Stimulated activated CD4-positive, alpha-beta T cell treated with anti-CD3 and anti-CD28 coated beads, Interleukin-15, amount 100 ng/mL, for 24 hours (primary cell): ENCODE measurements at regions not wholly inside any gene's neighbourhood (a gene's known extent, or its start where the extent isn't known, plus 50 kb on each side); places are given as distances from the start of the nearest gene placed in this dataset.
"Not testable (repeated sequence)": the region's sequence is repeated elsewhere in the genome, so short reads cannot be mapped to it uniquely, and the experiment has no call there.

ENCODE experiments used
- DNase-seq: peaks from one replicate; pipeline ENCODE4 v3.0.0-alpha.2; 2020

DNA sequence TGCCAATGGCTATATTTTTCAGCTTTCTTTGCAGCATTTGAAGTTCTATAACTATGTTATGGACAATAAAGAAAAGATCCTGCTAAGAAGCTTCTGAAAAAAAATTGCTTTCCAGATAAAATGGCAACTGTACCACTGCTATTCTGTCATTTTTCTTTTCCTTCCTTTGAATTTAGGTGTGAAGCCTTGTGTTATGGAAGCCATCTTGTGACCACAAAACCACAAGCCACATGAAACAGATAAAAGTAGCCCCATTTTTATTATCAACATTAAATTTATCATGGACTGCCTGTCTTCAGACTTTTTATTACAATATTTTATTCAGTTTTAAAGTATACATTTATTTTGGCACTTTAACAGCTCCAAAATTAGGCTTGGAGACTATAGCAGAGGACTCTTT lies 289.9 kb upstream of the ACTBL2 start:
- no peak for DNase-seq

DNA sequence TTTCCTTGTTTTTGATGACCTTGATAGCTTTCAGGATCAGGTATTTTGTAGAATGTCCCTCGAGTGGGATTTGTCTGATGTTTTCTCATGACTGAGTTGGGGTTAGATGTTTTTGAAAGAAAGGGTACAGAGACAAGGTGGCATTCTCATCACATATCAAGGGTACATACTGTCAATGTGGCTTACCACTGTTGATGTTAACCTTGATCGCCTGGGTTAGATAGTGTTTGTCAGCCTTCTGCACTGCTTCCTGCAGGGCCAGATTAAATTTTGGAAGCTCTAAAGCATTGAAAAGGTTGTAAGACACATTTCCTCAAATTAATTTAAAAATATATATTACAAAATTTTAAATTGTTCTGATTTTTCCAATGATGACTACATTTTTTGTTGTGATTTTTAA lies 287.4 kb upstream of the ACTBL2 start:
- DNase-seq, result no peak

DNA sequence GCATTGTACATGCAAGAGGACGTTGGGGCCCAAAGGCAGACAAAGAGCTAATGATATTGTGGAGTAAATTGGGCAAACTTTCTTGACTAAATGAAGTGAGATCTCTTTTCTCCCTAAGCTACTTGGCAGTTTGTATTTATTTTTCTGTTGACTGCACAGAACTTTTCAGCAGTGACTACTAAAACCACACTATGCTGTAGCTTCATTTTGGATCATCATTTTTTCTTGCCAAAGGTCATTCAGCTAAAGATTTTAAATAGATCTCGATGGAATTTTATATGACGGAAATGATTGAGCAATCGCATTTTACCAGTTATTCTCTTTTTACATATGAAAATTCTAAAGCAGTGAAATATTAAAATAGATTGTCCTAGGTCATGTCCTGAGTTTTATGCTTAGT lies 286.1 kb upstream of the ACTBL2 start:
- DNase-seq, result no peak

DNA sequence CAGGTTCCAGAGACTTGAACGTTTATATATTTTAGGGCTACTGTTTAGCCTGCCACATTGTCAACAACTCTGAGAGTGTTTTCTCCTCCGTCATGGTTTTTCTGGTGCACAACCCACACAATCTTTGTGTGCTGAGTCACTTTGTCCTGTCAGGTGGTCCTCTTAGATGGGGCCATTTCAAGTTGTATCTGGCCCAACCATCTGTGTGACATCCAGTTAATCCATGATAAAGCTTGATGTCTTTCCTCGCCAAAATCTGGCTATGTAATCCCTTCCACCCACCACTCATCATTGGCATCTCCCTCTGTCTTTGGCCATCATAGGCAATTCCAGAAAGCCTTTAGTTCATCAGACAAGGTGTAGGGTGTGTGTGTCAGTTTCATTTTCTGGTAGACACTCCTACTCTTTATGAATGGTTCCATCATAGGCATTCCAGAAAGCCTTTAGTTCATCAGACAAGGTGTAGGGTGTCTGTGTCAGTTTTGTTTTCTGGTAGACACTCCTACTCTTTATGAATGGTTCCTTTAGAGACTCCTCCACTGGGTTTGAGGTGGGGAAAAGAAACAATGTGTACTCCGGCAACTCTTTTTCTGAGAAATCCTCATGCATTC lies 282.0 kb upstream of the ACTBL2 start:
- DNase-seq, result no peak

DNA sequence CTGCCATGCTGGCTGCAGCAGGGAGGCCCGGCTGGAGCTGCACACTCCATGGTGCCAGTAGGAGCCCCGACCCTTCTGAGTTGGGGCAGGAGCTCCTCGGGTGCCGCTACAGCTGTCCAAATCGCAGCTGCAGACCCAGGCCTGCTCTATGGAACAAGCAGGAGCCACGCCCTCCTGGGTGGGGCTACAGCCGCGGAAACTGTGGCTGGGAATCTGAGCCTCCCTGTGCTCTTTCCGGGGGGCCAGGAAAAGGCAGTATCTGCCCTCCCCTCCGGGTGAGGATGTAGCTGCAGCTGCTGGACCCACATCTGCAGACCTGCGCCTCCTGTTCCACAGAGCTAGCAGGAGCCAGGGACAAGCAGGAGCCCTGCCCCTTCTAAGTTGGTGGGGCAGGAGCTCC lies 278.9 kb upstream of the ACTBL2 start:
- DNase-seq, result no peak

DNA sequence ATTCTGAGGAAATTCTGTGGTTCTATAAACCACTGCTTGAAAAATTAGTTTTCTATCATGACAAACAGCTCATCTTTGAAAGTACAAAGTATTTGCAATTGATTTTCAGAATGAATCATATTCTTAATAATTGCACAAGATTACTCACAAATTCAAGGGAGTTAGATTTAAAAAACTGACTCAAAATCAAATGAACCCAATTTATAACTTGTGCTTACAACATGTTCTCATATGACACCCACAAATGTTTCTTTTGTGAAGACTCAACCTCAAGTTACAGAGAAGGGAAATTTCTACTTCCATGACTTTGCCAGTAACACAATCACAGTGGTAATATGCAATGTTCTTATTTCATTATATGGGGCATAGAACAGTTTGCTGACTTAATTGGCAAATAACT lies 272.0 kb upstream of the ACTBL2 start:
- no peak for DNase-seq

DNA sequence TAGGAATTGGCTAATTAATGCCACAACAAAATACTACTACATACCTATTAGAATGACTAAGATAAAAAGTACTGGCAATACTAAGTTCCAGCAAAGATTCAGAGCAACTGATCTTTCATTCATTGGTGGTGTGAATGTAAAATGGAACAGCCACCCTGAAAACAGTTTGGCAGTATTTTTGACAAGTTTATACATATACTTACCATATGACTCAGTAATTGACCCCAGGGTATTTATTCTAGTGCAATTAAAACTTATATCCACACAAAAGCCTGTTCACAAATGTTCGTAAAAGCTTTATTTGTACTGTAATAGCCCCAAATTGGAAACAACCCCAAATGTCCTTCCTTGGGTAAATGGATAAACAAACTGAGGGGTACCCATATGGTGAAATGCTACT lies 270.8 kb upstream of the ACTBL2 start:
- DNase-seq, result no peak

DNA sequence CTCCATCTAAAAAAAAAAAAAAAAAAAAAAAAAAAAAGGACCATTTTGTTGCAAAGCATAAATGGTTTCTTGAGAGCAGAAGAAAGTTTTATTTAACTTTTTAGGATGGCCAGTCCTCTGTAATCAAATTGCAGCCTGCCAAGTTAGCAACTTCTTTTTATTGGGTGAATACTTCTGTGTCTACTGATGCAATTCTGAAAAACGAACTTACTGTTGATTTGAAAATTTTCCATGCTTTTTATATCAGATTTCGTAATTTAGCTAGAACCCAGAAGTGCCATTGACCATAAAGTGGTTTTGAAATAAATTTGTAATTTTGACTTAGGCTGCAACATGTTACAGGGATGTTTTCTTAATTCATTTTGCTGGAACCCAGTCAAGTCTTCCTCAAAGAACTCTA lies 269.1 kb upstream of the ACTBL2 start:
- DNase-seq, result no peak

DNA sequence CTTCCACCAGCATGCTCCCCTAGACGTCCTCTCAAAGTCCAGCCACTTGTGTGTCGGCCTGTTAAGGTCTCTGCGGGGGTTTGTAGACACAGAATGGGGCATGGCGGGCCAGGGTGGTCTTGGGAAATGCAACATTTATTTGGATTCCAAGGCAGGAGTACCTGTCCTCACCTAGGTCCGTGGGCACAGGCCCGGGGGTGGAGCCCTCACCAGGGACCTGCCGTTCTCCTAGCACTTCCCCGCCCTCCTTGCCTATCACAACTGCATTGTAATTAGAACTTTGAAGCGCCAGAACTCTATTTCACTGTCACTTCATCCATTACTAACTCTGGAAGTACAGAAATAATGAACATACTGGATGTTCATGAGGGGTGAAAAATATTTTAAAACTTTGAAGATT lies 268.3 kb upstream of the ACTBL2 start:
- no peak for DNase-seq

DNA sequence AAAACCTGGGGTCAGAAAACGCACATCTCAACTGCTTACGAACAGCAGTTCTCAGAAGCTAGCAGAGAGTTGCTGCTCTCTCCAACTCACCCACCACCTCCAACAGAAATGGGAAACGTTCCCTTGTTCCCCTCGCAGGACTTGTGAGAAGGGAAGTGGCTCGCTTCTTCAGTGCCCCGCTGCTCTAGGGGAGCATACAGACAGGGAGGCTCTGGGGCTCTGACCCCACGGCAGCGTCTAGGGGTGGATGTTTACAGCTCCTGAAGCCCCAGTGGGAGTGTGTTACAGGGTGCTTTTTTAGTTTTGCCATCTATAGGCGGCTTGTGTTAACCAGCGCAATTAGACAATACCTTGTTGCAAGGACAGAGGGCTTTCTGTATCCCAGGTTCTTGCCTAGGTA lies 267.7 kb upstream of the ACTBL2 start:
- no peak for DNase-seq

DNA sequence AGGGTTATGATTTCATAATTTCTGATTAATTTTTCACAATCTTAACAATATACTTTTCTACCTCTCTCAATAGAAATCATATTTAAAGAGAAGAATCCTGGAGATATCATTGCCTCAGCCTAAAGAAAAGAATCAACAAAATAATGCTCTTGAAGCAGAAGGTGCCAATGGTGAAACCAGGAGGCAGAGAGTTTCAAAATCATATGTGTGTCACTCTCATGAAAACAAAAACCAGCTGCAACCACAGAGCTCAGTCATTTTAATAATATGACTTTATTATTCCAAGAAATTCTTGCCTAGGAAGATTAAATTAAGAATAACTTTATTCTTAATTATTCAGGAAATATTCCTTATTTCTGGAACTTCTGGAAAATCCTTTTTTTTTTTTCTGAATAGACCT lies 266.8 kb upstream of the ACTBL2 start:
- DNase-seq, result no peak

DNA sequence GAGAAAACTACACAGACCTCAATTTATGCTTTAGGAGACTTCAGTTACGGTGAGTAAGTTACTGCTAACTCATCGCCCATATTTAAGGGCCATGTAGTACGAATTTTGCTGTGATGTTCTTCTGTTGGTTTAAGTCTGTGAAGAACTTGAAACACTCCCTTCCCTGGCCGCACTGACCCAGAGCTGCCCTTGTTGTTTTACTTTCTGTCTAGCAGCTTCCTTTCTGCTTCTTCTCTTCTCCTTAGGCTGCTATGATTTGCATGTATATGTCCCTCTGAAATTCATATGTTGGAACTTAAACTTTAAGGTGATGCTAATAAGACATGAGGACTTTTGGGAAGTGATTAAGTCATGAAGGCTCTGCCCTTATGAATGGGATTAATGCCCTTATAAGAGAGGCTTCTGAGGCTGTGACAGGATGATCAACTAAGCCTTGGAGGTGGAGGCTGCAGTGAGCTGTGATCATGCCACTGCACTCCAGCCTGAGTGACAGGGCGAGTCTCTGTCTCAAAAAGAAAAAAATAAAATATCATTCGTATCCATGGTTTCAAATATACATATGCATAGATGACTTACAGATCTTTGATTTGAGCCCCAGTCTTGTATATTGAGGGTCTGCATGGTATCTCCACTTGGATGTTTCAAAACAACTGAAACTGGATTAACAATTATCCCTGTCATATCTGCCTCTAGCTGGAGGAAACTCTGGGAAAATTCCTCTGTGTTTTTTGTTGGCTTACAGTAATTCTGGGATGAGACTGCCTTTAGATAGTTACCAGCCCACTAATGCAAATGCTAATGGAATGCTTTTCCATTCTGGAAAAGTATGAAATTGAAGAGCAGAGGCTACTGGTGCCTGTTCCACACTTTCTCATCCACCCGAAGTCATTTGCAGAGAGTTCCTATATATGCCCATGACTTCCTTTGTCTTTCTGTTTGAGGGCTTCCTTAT lies 263.4 kb upstream of the ACTBL2 start:
- no peak for DNase-seq

DNA sequence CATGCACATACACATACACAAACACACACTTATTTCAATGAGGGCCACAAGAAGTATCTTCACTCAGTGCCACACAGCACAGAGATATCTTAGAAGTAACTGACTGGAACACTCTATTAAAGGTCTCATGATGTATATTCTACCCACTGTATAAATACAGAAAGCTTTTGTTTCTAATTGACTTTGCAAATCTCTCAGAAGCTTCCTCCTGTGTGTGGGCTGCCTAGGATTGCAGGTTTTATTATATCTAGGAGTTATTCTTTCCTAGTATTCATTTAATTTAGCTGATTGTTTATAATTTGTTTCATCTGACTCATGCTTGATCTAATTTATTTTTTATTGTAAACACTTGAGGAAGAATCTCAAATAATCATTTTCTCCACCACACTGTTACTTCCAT lies 262.4 kb upstream of the ACTBL2 start:
- no peak for DNase-seq

DNA sequence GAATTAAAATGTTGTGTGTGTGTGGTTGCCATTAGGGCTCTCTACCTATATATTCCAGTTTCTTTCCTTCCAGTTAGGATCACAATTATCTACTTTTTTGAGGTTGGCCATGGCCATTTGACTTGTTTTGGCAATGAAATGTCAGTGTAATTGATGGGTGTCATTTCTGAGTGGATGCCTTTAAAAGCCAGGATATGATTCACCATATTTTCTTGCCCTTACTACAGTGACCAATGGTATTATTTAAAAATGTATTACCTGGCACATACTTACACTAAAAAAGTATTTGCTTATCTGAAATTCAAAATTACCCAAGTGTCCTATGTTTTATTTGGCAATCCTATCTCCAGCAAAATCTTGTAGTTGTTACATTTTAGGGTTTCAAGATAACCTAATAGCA lies 258.7 kb upstream of the ACTBL2 start:
- DNase-seq, result no peak

DNA sequence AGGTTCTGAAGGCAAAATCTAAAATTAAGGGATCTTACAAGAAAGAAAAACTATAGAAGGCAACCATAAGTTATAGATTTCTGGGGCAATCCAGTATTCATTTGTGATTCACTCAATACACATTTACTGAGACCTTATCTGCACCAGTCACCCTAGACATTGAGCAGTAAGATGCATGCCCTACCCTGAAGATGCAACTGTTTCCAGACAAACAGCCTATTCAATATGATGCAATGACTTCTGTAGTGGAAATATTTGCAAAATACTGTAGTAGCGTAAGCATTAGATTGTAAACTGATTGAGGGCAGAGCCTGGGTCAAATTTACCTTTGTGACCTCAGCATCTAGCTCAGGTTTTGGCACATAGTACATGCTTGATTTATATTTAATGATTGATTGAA lies 256.2 kb upstream of the ACTBL2 start:
- DNase-seq, result no peak

DNA sequence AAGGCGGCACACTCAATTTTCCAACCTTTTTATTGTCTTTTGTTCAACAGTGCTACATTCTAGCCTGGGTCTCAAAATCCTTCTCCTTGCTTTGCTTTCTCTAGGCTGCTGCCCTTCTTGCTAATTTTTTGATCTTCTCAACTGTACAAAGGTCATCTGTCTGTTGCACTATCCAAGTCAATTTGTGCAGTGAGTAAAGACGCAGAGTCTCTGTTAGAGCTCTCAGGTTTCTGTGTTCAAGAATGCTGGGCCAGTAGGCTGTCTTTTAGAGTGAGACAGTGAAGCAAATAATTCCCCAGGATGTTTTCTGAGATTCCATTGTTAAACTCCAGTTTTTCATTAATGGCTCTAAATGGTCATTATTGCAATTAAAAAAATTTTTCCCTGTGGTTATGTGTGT lies 255.7 kb upstream of the ACTBL2 start:
- no peak for DNase-seq

DNA sequence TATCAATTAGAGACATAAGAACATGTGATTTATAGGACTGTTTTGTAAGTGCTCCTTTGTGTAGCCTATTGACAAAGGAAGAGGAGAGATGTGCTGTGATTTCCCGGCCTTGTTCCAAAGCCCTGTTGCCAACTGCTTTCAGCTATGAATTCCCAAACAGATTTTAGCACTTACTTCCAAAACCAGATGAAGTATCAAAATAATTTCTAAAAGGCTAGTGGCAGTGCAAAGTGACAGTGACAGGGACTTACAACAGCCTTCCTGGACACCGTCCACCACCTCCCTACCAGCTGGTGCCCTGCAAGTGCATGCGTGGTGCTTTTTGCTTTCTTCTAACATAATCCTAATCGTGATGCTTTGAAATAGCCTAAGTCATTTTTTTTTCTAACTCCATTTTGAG lies 254.1 kb upstream of the ACTBL2 start:
- DNase-seq, result no peak

DNA sequence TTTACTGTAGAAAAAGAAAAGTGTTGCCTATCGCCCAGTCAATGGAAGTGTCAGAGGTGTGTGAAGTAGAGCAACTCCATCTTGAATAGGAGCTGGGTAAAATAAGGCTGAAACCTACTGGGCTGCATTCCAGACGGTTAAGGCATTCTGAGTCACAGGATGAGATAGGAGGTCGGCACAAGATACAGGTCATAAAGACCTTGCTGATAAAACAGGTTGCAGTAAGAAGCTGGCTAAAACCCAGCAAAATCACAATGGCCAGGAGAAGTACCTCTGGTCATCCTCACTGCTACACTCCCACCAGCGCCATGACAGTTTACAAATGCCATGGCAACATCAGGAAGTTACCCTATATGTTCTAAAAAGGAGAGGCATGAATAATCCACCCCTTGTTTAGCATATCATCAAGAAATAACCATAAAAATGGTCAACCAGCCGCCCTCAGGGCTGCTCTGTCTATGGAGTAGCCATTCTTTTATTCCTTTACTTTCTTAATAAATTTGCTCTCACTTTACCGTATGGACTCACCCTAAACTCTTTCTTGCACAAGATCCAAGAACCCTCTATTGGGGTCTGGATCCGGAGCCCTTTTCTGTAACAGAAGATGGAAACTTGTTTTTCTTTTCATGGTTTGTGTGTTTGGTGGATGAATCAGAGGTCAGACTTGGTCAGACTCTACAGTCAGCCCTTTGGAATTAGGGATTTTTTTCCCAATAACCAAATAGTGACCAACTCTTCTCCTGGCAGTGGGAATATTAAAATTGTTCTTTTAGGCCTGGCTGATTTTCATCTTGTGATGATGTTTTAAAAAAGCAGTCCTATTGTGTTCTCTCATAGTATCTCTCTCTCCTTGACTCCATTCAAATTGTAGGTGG lies 252.9 kb upstream of the ACTBL2 start:
- not testable (repeated sequence) for DNase-seq

DNA sequence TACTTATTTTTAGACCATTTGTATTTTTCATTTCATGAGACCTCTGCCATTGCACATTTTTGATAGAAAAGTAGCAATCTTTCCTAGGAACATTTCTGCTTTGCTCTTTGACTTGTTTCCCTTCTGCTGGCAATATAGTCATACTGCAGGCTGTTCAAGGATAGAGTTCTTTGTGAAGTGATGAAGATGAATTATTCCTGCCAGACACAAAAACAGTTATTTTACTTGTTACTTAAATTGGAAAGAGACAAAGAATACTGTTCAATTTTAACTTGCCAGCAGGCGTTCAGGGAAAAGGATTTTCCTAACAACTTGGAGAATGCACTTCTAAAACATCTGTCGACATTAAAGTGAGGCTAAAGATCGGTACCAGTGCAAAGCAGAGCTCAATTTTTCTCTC lies 251.7 kb upstream of the ACTBL2 start:
- DNase-seq, result no peak

DNA sequence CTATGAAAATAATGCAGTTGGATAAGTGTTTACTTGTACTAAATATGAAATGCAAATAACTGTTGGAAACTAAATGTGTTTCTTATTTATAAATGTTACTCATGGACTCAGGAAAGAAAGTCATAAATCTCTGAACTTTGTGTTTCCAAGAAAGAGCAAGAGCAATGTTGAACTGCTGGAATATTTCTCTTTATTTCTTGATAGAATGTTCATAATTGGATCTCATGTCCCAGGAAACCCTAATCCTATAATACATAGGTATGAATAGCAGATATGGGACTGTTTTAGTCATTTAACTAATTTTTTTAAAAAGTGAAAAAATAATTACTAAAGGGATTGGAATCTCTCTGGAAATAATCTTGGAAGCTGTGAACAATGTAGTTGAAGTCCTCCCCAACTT lies 245.0 kb upstream of the ACTBL2 start:
- no peak for DNase-seq

DNA sequence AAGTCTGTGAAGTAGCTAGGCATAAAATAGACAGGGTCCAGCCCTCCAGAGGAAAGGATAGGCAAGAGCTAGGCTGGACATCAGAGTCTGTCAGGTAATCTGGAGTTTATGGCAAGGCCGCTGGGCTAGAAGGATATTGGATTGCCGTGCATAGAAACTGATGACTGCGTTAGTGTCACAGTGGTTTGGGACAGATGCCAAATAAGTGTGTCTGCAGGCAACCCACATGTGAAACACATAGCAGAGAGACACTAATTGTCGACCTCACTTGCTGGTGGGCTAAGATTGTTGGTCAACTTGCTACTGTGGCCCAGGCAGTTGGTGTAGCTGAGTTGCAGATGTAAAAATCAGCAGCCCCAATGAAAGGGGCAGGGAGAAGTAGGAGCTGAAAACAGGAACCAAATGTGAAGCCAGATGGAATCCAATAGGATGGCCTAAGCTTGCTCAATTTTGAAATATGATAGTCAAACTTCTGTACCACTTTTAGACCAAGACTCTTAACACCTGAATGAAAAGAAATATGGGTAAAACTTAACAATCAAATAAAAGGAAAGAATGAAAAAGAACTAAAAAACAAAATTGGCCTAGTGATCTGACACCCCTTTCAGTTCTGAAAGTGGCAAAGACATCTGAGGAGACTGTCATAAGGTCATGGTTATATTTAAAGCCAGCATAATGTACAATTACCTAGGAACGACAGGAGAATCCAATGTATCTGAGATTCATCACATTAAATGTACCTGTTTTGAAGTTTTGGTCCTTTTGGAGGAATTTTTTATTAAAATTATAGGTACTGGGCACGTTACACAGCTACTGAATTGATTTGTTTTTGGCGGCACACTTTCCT lies 243.3 kb upstream of the ACTBL2 start:
- DNase-seq, result no peak

DNA sequence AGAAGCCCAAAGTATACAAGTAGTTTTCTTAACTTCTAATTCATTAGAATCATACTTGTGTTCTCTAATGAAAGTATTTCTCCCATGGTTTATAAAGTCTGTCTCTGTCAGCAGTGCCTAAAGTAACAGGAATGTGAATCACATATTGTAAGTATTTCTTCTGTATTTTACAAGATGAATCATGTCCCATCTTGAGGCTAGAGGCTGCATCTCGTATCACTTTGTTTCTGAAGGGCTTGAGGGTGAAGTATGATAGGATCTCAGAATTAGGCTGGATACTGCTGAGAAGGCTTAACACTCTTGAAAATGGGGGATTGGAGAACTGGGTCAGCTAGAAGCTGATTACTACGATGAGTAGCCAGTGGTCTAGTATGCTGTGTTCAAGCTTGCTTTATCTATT lies 242.2 kb upstream of the ACTBL2 start:
- DNase-seq, result no peak

DNA sequence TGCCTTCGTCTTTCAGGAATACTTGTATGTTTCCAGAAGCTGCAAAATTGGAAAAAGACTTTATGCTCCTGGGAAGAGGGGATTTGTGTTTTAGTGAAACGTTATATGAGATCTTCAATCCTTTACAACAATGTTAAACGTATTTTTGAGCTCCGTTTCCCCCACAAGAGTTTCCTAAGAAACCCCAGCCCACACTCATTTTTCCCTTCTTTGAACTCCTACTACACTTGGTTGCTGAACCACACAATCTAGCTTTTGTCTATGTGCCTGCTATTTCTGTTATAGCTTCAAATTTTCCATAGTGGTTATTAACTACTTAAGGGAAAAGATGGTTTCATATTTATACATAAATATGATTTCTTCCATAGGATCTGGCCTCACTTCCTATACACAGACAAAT lies 238.6 kb upstream of the ACTBL2 start:
- DNase-seq, result no peak
